NOMO-1 (cell line): ENCODE measurements at regions not wholly inside any gene's neighbourhood (a gene's known extent, or its start where the extent isn't known, plus 50 kb on each side); places are given as distances from the start of the nearest gene placed in this dataset.
"Not testable (repeated sequence)": the region's sequence is repeated elsewhere in the genome, so short reads cannot be mapped to it uniquely, and the experiment has no call there.

Experiments
- DNase-seq, 2 experiments: peaks; one replicate each; lab custom pipeline; 2025; ENCODE audit not compliant: unreplicated experiment in 2 of 2; lab: John Stamatoyannopoulos, UW

DNA sequence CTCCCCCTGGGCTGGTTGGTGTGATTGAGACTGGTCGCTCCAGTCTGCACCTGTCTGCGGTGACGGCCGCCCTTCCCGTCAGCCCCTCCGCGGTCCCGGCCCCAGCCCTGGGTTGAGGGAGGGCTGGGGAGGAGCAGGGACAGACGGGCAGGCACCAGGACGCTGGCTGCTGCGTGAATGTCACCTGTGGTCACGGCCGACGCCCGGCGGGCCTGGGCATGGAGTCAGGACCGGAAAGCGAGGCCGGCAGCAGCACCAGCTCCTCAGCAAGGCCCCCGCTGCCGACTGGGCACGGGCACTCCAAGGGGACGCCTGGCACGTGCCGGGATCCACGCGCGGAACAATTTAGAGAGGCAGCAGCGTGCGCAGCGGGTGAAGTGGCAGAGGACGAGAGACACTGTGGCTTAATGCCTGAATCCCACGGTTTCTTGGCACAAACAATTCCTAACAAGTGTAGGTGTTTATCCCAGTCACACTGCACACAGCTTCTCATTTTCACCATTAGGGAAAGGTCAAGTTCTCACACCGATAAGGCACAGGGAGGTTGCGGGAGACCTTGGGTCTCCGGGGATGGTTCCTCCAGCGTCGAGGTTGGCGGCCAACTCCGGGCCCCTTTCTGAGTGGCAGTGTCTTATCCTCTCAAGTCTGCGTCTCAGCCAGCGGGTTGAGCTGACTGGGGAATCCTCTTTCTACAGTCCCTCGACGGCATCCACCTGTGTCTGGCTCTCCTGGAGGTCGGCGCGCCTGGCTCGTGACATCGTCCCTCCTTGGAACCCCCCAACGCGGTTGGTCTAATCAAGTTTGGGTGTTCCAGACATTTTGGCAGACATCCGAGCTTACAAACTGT, 66.4 kb upstream of the ADGRA1 start:
- no peak for DNase-seq

DNA sequence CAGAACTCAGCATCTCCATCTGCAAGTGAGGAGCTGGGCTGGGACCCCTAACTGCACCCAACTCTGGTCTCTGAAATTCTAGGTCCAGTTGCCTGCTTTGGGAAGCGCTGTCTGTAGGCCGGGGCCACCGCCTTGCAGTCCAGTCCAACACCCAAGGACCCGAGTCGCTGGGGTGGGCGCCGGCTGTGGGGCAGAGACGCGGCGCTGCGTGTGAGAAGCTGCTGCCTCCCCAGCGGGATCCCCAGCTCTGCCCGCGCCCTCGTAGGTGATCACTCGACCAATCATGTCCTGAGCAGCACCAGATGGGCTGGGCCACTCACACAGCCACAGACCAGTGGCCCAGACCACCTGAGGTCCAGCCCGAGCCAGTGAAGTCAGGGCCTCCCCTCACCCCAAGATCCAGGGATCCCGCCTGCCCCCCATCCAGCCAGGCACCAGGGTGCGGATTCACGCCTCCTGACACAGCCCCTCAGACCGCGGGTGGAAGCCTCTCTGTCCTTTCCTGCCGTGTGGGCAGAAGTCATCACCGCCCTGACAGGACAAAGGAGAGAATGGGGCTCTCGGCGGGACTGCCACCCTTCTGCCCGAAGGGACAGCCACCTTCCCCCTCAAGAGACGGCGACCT, 67.4 kb upstream of the ADGRA1 start:
- no peak for DNase-seq

DNA sequence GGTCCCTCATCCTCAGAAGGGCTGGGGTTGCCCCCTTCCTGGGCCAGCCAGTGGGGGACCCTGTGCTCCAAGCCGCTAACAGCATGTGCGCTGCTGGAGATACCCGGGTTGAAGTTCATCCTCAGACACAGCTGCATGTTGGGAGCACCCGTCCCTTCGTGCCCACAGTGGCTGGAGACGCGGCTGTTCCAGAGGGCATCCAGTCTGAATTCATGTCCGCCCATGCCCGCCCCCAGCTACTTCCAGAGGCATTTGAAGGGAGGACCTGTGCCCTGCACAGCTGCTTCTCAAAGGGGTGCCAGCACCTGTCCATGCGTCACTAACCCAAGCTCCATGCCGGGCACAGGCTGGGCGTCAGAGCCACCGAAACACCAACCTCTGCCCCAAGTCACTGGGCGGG, 68.1 kb upstream of the ADGRA1 start:
- DNase-seq = no peak

DNA sequence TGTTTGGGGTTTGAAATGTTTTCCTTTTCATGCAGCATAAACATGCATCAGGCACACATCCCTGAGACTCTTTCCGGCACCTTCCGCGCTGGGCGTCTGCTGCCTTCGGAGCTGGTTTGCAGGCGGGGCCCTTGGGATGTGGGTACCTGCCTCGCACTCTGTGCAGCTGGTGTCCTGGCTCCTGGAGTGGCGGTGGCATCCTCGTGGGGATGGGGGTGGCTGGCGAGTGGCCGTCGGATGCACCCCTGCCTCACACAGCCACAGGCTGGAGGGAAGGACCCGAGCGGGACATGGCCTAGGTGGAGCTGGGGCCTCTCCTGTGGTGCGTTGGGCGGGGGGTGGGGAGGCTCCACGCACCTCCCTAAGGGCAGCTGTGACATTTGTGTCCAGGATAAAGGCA, 68.5 kb upstream of the ADGRA1 start:
- DNase-seq = no peak

DNA sequence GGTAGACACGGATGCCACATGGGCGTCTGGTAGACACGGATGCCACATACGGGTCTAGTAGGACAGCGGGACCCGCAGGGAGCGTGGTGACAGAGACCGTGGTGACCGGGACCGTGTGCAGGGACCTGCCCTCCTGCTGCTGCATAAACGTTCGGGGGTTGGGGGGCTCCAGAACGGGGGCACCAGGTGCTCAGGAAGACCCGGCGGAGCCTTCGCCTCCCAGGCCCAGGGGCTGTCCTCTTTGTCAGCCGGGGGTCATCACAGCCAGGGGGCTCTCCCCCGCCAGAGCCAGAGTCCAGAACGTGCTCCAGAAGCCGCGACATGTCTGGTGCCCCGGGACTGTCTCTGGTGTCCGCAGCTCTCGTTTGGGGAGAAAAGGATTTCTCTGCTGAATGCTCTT, 69.2 kb upstream of the ADGRA1 start:
- no peak for DNase-seq

GRCh38 chr10:133017203-133017601, 70.5 kb upstream of the ADGRA1 start:
- no peak for DNase-seq

DNA sequence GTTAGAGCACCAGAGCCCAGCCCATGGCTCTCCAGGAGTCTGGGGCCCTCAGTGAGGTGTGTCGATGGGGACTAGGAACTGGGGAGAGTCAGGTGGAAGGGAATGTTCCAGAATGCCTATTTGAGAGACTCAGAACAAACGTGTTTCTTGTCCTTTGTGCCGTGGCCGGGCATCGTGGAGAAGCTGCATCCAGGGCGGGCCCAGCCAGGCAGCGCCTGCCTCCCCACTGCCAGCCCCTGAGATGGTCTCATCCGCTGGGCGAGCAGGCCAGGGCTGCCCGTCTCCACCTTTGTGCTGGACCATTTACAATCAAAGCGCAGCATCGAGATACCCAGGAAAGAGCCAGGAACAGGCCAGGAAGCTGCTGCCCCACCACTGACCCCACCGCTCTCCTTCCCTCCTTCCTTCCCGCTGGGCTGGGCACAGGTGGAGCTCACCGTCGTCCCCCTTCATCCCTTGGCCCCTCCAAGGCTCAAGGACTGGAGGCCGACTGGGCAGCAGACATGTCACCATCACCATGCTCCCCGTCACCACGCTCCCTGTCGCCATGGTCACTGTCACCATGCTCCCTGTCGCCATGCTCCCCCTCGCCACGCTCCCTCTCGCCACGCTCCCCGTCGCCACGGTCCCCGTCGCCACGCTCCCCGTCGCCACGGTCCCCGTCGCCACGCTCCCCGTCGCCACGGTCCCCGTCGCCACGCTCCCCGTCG, 71.1 kb upstream of the ADGRA1 start:
- no peak for DNase-seq

GRCh38 chr10:133015816-133016462, 71.8 kb upstream of the ADGRA1 start:
- no peak for DNase-seq

- DNase-seq = no peak
Measured at GRCh38 chr10:133015321-133015720, 72.4 kb upstream of the ADGRA1 start.

DNA sequence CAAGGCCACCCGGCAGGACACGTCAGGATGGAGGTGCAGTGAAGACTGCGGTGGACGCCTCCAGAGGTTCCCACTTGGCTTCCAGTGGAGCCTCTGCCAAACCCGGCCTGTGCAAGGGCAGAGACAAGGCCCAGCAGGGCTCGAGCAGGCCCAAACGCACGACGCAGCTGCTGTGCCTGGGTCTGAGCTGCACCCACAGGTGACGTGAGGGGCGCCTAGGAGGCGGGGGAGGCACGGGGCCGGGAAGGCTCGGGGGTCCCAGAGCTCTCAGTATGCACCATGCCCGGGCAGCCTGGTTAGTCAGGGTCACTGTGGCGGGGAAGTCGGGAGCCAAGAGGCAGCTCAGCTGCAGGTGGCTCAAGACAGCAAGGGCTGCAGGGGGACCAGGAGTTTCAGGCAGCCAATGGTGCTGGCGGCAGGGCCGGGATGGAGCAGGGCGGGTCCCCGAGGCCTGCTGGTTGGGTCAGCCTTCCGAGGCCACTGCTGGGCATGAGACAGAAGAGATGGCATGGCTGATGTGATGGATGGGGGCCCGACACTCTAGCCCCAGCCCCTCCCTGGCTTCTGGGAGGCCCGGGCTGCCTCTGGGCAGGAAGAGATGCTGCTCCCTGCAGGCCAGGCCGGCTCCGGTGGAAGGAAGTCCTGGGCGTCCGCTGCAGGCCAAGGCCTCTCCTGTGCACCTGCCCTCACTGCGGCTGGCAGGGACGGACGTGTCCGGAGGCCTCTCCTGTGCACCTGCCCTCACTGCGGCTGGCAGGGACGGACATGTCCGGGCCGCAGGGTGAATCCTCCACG, 72.2 kb upstream of the CFAP46 start:
- DNase-seq = no peak

GRCh38 chr10:133013463-133013862, 71.1 kb upstream of the CFAP46 start:
- peak; percentile 47 to 61 for DNase-seq

GRCh38 chr10:133012573-133013359, 70.4 kb upstream of the CFAP46 start:
- peak; percentile 29 to 31 for DNase-seq

DNA sequence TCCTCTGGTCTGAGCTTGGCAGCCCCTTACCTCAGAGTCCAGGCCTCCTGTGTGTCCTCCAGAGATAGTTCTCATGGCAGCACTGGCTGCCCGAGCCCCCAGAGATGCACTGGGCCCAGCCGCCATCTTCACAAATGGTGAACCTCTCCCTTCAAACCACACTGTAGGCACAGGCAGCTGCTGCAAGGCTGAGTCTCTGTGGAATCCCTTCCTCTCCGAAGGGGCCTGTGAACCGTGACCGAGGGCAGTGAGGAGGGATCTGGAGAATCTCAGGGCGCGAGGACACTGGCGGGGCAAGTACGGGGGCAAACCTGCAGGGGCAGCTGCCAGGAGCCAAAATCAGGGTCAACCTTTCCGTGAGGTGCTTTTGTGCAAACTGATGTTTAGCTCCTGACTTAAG, 69.5 kb upstream of the CFAP46 start:
- DNase-seq = no peak

DNA sequence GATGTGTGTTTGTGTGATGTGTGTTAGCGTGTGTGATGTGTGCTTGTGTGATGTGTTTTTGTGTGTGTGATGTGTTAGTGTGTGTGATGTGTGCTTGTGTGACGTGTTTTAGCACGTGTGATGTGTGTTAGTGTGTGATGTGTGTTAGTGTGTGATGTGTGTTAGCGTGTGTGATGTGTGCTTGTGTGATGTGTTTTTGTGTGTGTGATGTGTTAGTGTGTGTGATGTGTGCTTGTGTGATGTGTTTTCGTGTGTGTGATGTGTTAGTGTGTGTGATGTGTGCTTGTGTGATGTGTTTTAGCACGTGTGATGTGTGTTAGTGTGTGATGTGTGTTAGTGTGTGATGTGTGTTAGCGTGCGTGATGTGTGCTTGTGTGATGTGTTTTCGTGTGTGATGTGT, 69.0 kb upstream of the CFAP46 start:
- DNase-seq = not testable (repeated sequence)

- not testable (repeated sequence) for DNase-seq
Measured at GRCh38 chr10:133010843-133011179, 68.4 kb upstream of the CFAP46 start.

DNA sequence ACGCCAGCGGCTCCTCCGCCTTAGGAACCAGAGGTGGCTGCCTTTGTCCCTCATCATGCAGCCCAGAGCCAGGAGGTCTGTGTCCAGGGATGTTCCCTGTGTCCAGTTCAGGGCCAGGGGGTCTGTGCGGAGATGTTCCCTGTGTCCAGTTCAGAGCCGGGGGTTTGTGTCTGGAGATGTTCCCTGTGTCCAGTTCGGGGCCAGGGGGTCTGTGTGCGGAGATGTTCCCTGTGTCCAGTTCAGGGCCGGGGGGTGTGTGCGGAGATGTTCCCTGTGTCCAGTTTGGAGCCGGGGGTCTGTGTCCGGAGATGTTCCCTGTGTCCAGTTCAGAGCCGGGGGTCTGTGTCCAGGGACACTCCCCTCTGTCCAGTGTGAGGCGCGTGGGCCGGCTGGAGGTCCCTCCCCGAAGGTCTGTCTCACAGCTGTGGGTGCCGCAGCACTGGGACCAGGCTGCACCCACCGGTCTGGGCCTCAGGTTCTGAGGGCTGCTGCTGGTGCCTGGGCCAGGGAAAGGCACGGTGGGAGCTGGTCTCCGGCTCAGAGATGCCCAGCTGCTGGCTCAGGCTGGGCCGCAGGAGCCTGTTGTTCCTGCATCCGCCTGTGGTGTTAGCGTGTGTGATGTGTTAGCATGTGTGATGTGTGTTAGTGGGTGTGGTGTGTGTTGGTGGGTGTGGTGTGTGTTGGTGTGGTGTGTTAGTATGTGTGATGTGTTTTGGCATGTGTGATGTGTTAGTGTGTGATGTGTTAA, 67.9 kb upstream of the CFAP46 start:
- DNase-seq = no peak

DNA sequence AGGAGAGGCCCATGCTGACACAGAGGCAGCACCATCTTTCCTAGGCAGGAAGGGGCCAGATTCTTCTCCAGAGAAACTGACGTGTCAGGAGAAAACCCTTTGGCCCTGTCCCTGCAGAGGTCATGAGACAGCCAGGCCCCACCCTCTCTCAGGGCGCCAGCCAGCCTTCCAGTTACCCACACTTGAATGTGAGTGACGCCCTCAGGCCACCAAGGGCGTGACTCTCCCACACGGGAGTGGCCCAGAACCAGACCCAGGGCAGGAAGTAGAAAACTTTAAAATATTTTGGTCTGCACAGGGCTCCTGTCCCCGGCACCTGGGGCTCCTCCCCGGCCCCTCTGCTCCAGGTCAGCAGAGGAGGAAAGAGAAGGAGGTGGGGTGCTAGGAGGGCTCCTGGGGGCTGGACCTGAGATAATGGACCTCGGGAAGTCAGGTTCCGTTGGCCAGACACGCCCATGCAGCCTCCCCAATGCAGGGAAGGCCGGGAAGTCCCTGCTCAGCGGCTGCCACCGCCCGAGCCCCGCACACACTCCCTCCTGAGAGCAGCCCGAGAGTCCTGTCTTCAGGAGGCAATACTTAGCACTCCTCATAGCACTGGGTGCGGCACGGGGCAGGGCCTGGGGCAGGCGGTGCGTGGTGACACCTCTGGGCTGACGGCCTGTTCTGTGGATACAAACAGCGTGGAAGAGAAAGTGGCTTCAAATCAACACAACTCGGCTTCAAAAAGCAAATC, 67.0 kb upstream of the CFAP46 start:
- peak; percentile 53 to 61 for DNase-seq

DNA sequence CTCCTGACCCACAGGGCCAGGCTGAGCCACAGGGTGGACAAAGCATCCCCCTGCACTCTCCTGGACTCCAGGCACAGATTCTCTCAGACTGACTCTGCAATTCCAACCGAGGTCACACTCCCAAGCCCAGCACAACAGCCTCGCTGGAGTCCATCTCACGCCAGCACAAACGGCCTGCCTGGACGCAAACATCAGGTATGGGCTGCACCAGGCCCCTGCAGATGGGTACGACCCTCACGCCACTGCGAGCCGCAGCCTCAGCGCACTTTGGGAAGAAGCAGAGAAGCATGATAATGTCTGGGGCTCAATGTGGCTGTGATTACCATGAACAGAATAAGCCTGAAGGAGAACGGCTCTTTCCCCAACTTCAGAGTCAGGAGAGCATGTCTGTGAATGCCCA, 66.4 kb upstream of the CFAP46 start:
- DNase-seq = no peak
